Mesenchymal stem cell (in vitro differentiated cells and primary cell): ENCODE measurements at regions not wholly inside any gene's neighbourhood (a gene's known extent, or its start where the extent isn't known, plus 50 kb on each side); places are given as distances from the start of the nearest gene placed in this dataset.
"Not testable (repeated sequence)": the region's sequence is repeated elsewhere in the genome, so short reads cannot be mapped to it uniquely, and the experiment has no call there.

Experiments used
- DNase-seq: peaks from one replicate; pipeline ENCODE4 v3.0.0-alpha.2; 2013
- H2AFZ ChIP-seq: one replicate; pipeline ENCODE4 v1.6.1; 2013; ENCODE audit warnings: low read depth, mild to moderate bottlenecking, control low read depth, inconsistent platforms, low read length, moderate library complexity
- H2AK5ac ChIP-seq: 2 replicates; pipeline ENCODE4 v1.6.1; 2013; ENCODE audit warnings: low read length, moderate library complexity, mild to moderate bottlenecking, inconsistent platforms; ENCODE audit not compliant: severe bottlenecking
- H2BK120ac ChIP-seq: one replicate; pipeline ENCODE4 v1.6.1; 2013; ENCODE audit warnings: low read depth, mild to moderate bottlenecking, inconsistent platforms, low read length, moderate library complexity
- H2BK12ac ChIP-seq, 2 experiments: one replicate each; pipeline ENCODE4 v1.6.1; 2013; ENCODE audit warnings: inconsistent platforms in 2 of 2, low read length in 2 of 2, mild to moderate bottlenecking in 2 of 2, moderate library complexity in 2 of 2, control low read depth in 1 of 2
- H2BK15ac ChIP-seq: one replicate; pipeline ENCODE4 v1.6.1; 2013; ENCODE audit warnings: mild to moderate bottlenecking, low read depth, inconsistent platforms; ENCODE audit not compliant: poor library complexity, severe bottlenecking
- H2BK5ac ChIP-seq: 2 replicates; pipeline ENCODE4 v1.6.1; 2013; ENCODE audit warnings: low read depth, mild to moderate bottlenecking, low read length, control low read depth, inconsistent platforms; ENCODE audit not compliant: poor library complexity, severe bottlenecking
- H3K14ac ChIP-seq, 2 experiments: one replicate each; pipeline ENCODE4 v1.6.1; 2013; ENCODE audit warnings: inconsistent platforms in 2 of 2, low read length in 2 of 2, control low read depth in 1 of 2, mild to moderate bottlenecking in 1 of 2, moderate library complexity in 1 of 2
- H3K18ac ChIP-seq, 2 experiments: one replicate each; pipeline ENCODE4 v1.6.1; 2013; ENCODE audit warnings: inconsistent platforms in 2 of 2, low read length in 2 of 2, control low read depth in 1 of 2, low read depth in 1 of 2, mild to moderate bottlenecking in 1 of 2
- H3K23ac ChIP-seq, 2 experiments: one replicate each; pipeline ENCODE4 v1.6.1; 2013; ENCODE audit warnings: inconsistent platforms in 2 of 2, low read length in 2 of 2, mild to moderate bottlenecking in 2 of 2, moderate library complexity in 2 of 2, control low read depth in 1 of 2
- H3K27ac ChIP-seq: 2 replicates; pipeline ENCODE4 v1.5.1; 2013; ENCODE audit warnings: mild to moderate bottlenecking, moderate library complexity, low read length, control low read depth, inconsistent platforms; ENCODE audit not compliant: poor library complexity, severe bottlenecking
- H3K27me3 ChIP-seq, 2 experiments: 2 replicates each; pipeline versions ENCODE4 v1.6.1 to v1.7.0; 2013; ENCODE audit warnings: low read length in 2 of 2, mild to moderate bottlenecking in 2 of 2, moderate library complexity in 2 of 2, control low read depth in 1 of 2, inconsistent platforms in 1 of 2; ENCODE audit not compliant: control insufficient read depth in 1 of 2, insufficient read depth in 1 of 2
- H3K36me3 ChIP-seq, 2 experiments: 2 replicates each; pipeline versions ENCODE4 v1.6.1 to v1.7.0; 2013; ENCODE audit warnings: low read length in 2 of 2, control low read depth in 1 of 2, inconsistent platforms in 1 of 2, low read depth in 1 of 2, mild to moderate bottlenecking in 1 of 2; ENCODE audit not compliant: insufficient read depth in 2 of 2, control insufficient read depth in 1 of 2
- H3K4ac ChIP-seq, 2 experiments: one replicate each; pipeline ENCODE4 v1.6.1; 2013; ENCODE audit warnings: inconsistent platforms in 2 of 2, low read length in 2 of 2, mild to moderate bottlenecking in 2 of 2, moderate library complexity in 2 of 2, control low read depth in 1 of 2, low read depth in 1 of 2
- H3K4me1 ChIP-seq: 2 replicates; pipeline ENCODE4 v1.6.1; 2013; ENCODE audit warnings: low read depth, low read length, control low read depth; ENCODE audit not compliant: control insufficient read depth, insufficient read depth
- H3K4me2 ChIP-seq: 2 replicates; pipeline ENCODE4 v1.6.1; 2013; ENCODE audit warnings: low read length, mild to moderate bottlenecking, inconsistent platforms; ENCODE audit not compliant: poor library complexity, severe bottlenecking
- H3K4me3 ChIP-seq, 2 experiments: 2 replicates each; pipeline versions ENCODE4 v1.5.1 to v1.7.0; 2013; ENCODE audit warnings: low read length in 2 of 2, mild to moderate bottlenecking in 2 of 2, control low read depth in 1 of 2, low read depth in 1 of 2; ENCODE audit not compliant: insufficient read depth in 1 of 2
- H3K79me1 ChIP-seq: replicated peaks from 2 replicates; pipeline ENCODE4 v1.6.1; 2013; ENCODE audit warnings: mild to moderate bottlenecking, control low read depth, low read length, inconsistent platforms; ENCODE audit not compliant: poor library complexity, severe bottlenecking
- H3K9ac ChIP-seq: 2 replicates; pipeline ENCODE4 v1.7.0; 2013; ENCODE audit warnings: mild to moderate bottlenecking, low read length, moderate library complexity
- H3K9me3 ChIP-seq: 2 replicates; pipeline ENCODE4 v1.7.0; 2013; ENCODE audit warnings: mild to moderate bottlenecking, low read length; ENCODE audit not compliant: control insufficient read depth
- H4K8ac ChIP-seq: one replicate; pipeline ENCODE4 v1.6.1; 2013; ENCODE audit warnings: inconsistent platforms, mild to moderate bottlenecking, low read length, moderate library complexity
- H4K91ac ChIP-seq: one replicate; pipeline ENCODE4 v1.6.1; 2013; ENCODE audit warnings: mild to moderate bottlenecking, low read length, inconsistent platforms
- WGBS: methylation state at CpG from one replicate; pipeline ENCODE4 v1.1.7; 2013; ENCODE audit warnings: mixed read lengths; 5-methylcytosine and 5-hydroxymethylcytosine counted together

DNA sequence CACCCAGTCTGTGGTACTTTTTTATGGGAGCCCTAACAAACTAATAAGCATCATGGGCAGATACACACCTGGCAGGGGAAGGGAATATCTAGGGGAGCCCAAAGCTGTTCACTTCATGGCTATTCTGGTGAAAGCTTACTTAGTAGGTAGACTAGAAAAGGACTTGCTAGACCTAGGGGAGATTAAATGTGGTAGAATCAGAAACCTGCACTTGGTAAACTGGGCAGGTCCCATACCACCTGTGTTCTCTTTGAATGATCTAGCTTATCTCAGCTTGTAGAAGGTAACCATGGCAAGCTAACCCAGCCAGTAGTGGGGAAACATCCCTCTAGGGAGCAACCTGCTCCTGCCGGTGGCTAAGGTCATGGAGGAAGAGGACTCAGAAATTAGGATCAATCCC is 113.9 kb upstream of the TMTC4 start:
- H3K4me3 ChIP-seq: no peak overlapping the region
- H3K9ac ChIP-seq: no peak overlapping the region
- no peak for DNase-seq
- no peak overlapping the region for H2BK5ac ChIP-seq
- H3K4me1 ChIP-seq: no peaks in the 10 kb centered on the region
- no peaks in the 10 kb centered on the region for H3K27me3 ChIP-seq
- 80% methylated on average over 1 of the region's 1 CpG for WGBS
- no peak overlapping the region for H3K27ac ChIP-seq
- peak overlapping the region in 1 of 2 experiments; percentile 52 for H3K18ac ChIP-seq
- no peak overlapping the region for H3K23ac ChIP-seq
- no peak overlapping the region for H3K4me2 ChIP-seq
- H3K36me3 ChIP-seq: no peaks in the 10 kb centered on the region
- no peak overlapping the region for H2BK120ac ChIP-seq
- no peaks in the 10 kb centered on the region for H3K79me1 ChIP-seq
- H2BK15ac ChIP-seq: no peak overlapping the region
- peak overlapping the region in 1 of 2 experiments; percentile 48 for H3K14ac ChIP-seq
- no peak overlapping the region for H4K91ac ChIP-seq
- H4K8ac ChIP-seq: no peak overlapping the region
- H3K4ac ChIP-seq: no peak overlapping the region
- no peak overlapping the region for H2AFZ ChIP-seq
- no peak overlapping the region for H2AK5ac ChIP-seq
- no peaks in the 10 kb centered on the region for H3K9me3 ChIP-seq
- peak overlapping the region in 1 of 2 experiments; percentile 63 for H2BK12ac ChIP-seq

DNA sequence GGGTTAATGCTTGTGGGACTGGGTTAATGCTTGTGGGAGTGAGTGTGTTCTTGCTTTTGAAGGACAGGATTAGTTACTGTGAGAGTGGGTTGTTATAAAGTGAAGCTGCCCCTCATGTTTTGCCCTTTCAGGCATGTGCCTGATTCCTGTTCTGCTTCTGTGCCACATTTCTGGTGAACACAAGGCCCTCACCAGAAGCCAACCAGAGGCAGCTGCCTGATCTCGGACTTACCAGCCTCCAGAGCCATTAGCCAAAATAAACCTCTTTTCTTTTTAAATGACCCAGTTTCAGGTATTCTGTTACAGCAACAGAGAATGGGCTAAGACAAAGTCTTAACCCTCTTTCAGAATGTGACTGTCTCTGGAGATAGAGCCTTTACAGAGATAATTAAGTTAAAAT is 113.3 kb upstream of the TMTC4 start:
- Histone ChIP-seq H3K4me3 (no peak overlapping the region), H3K4ac (no peak overlapping the region), H2BK15ac (no peak overlapping the region), H2BK5ac (no peak overlapping the region), H4K91ac (no peak overlapping the region), H3K14ac (no peak overlapping the region), H3K27ac (no peak overlapping the region), H2BK120ac (no peak overlapping the region), H3K9ac (no peak overlapping the region), H3K79me1 (no peaks in the 10 kb centered on the region), H3K18ac (no peak overlapping the region), H3K4me1 (no peaks in the 10 kb centered on the region), H2AFZ (no peak overlapping the region), H2BK12ac (no peak overlapping the region), H2AK5ac (no peak overlapping the region), H4K8ac (no peak overlapping the region), H3K9me3 (no peaks in the 10 kb centered on the region), H3K27me3 (no peaks in the 10 kb centered on the region), H3K4me2 (no peak overlapping the region), H3K23ac (no peak overlapping the region), H3K36me3 (no peaks in the 10 kb centered on the region)
- WGBS: no CpG with 5 or more reads among the region's 1 CpG
- DNase-seq: no peak

GRCh38 chr13:100776686-100777085 is 102.1 kb upstream of the TMTC4 start:
- not testable (repeated sequence) for H2AK5ac ChIP-seq, H3K14ac ChIP-seq, H3K27me3 ChIP-seq, H3K27ac ChIP-seq, H3K9ac ChIP-seq, H3K18ac ChIP-seq, H3K4me1 ChIP-seq, H3K36me3 ChIP-seq, H3K23ac ChIP-seq, H4K8ac ChIP-seq, H3K4me2 ChIP-seq, H3K4ac ChIP-seq, H2BK15ac ChIP-seq, H3K9me3 ChIP-seq, H2BK12ac ChIP-seq, H3K4me3 ChIP-seq, H2BK120ac ChIP-seq, H3K79me1 ChIP-seq, H2AFZ ChIP-seq, DNase-seq, H2BK5ac ChIP-seq
- H4K91ac ChIP-seq: peak overlapping the region; percentile 52
- 55% methylated on average over 2 of the region's 2 CpGs for WGBS

GRCh38 chr13:100773923-100774663 is 99.5 kb upstream of the TMTC4 start:
- 96% methylated on average over 13 of the region's 13 CpGs for WGBS
- H4K91ac ChIP-seq: no peak overlapping the region

More at GRCh38 chr13:100773923-100774663, 99.5 kb upstream of the TMTC4 start:
- H3K18ac ChIP-seq: no peak overlapping the region
- no peak overlapping the region for H4K8ac ChIP-seq
- H3K27me3 ChIP-seq: no peaks in the 10 kb centered on the region
- no peak overlapping the region for H3K4me2 ChIP-seq
- H3K4me1 ChIP-seq: no peaks in the 10 kb centered on the region
- no peak overlapping the region for H2BK120ac ChIP-seq
- H2BK12ac ChIP-seq: no peak overlapping the region
- no peak overlapping the region for H3K4me3 ChIP-seq
- H2AK5ac ChIP-seq: no peak overlapping the region
- no peak overlapping the region for H3K14ac ChIP-seq
- H3K27ac ChIP-seq: no peak overlapping the region
- no peak overlapping the region for H2BK5ac ChIP-seq
- H3K9me3 ChIP-seq: no peaks in the 10 kb centered on the region
- no peak overlapping the region for H3K23ac ChIP-seq
- no peak overlapping the region for H3K9ac ChIP-seq
- H2AFZ ChIP-seq: no peak overlapping the region
- no peak overlapping the region for H3K4ac ChIP-seq
- no peak for DNase-seq
- no peaks in the 10 kb centered on the region for H3K79me1 ChIP-seq
- no peaks in the 10 kb centered on the region for H3K36me3 ChIP-seq
- no peak overlapping the region for H2BK15ac ChIP-seq
